HFFc6 (cell line): ENCODE measurements at regions not wholly inside any gene's neighbourhood (a gene's known extent, or its start where the extent isn't known, plus 50 kb on each side); places are given as distances from the start of the nearest gene placed in this dataset.
"Not testable (repeated sequence)": the region's sequence is repeated elsewhere in the genome, so short reads cannot be mapped to it uniquely, and the experiment has no call there.

ENCODE experiments used
- DNase-seq: peaks from one replicate; pipeline ENCODE4 v3.0.0-alpha.2; 2018
- H3K27ac Mint-ChIP-seq: 2 replicates; pipeline ENCODE4 v1.8.0; 2020; ENCODE audit warnings: mild to moderate bottlenecking, mixed read lengths
- H3K27me3 Mint-ChIP-seq: 2 replicates; pipeline ENCODE4 v1.8.0; 2021; ENCODE audit warnings: mild to moderate bottlenecking, moderate library complexity, mixed read lengths; ENCODE audit not compliant: insufficient read depth
- H3K36me3 Mint-ChIP-seq: 2 replicates; pipeline ENCODE4 v1.8.0; 2021; ENCODE audit warnings: low read depth, mixed read lengths
- H3K4me1 Mint-ChIP-seq: 2 replicates; pipeline ENCODE4 v1.8.0; 2020; ENCODE audit warnings: low read depth, mixed read lengths
- H3K4me3 Mint-ChIP-seq: 2 replicates; pipeline ENCODE4 v1.8.0; 2020; ENCODE audit warnings: mild to moderate bottlenecking, moderate library complexity, mixed read lengths
- H3K9me3 Mint-ChIP-seq: 2 replicates; pipeline ENCODE4 v1.8.0; 2020; ENCODE audit warnings: mild to moderate bottlenecking, mixed read lengths
- CTCF ChIP-seq: fragments of 200-600 bp; sonication (generic); IDR thresholded peaks from 2 replicates; pipeline ENCODE4 v1.5.0; 2021; ENCODE audit warnings: antibody characterized with exemption, mild to moderate bottlenecking

DNA sequence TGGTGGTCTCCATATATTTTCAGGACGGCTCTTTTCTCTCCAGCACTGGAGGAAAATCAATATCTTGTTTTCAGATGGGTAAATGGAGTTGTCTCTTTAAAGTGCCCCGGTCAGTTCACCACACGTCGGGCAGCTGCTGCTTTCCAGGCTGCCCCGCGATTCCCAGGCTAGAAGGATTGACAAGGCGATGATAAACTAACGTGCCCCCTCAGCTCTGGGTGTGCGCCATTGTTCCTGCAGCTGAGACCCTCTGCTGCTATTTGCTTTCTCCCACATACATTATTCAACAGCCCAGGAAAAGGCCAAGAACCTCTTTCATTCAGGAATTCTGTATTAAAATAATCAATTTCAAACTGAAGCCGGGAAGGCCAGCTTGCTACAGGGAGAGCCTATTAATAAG lies 254.5 kb downstream of the SOX3 start:
- peaks cover 3% of the 10 kb centered on the region; the same call in 1 of the 2 replicates for H3K9me3 Mint-ChIP-seq

GRCh38 chrX:140249088-140249487 lies 255.8 kb downstream of the SOX3 start:
- Mint-ChIP-seq H3K9me3 (no peaks in the 10 kb centered on the region), H3K36me3 (no peaks in the 10 kb centered on the region), H3K4me1 (no peaks in the 10 kb centered on the region), H3K27me3 (peaks cover 2% of the 10 kb centered on the region; the same call in 1 of the 2 replicates), H3K27ac (no peak overlapping the region), H3K4me3 (no peak overlapping the region)
- no peak for DNase-seq
- TF ChIP-seq CTCF: no peak

More for the DNA sequence above, 254.5 kb downstream of the SOX3 start:
- no peak overlapping the region for H3K27ac Mint-ChIP-seq
- H3K36me3 Mint-ChIP-seq: no peaks in the 10 kb centered on the region
- peaks cover 2% of the 10 kb centered on the region; the same call in 1 of the 2 replicates for H3K27me3 Mint-ChIP-seq
- no peak for TF ChIP-seq CTCF
- H3K4me1 Mint-ChIP-seq: no peaks in the 10 kb centered on the region
- DNase-seq: no peak
- H3K4me3 Mint-ChIP-seq: no peak overlapping the region

DNA sequence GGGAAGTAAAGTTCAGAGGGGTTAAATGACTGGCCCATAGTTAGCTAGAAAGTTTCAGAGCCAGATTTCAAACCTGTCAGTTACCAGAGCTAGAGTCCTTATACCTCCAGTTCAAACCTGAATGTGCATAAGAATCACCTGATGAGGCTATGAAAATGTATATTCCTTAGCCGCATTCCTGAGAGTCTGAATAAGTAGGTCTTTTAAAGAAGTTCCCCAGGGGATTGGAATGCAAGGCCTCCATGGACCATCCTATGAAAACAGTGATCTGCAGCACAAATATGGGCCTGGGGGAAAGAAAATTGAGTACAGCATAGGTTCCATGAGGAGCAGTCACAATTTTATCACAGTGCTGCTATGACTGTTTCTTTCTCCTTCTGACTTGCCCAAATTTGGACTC lies 263.9 kb upstream of the CXorf66 start:
- Mint-ChIP-seq H3K27ac (no peak overlapping the region), H3K9me3 (peaks cover 11% of the 10 kb centered on the region; the same call in 1 of the 2 replicates), H3K4me1 (no peaks in the 10 kb centered on the region), H3K4me3 (no peak overlapping the region), H3K27me3 (no peaks in the 10 kb centered on the region), H3K36me3 (no peaks in the 10 kb centered on the region)
- no peak for DNase-seq
- TF ChIP-seq CTCF: no peak

DNA sequence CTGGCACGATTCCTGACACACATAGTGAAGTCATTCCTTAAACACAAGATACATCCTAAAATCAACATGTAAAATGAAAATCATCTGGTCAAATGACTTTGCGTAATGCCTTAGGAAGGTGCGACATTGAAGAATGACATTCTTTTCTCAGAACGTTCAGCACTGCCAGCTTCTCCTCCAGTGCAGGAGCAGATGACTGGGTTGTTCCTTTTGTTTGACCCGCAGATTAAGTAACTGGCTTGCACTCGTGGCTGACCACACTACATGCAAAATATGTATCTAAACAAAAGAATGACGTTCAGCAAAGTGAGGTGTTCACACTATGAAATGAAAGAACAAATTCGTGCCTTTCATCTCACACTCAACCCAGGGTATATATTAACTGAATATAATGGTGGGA lies 260.7 kb upstream of the CXorf66 start:
- not testable (repeated sequence) for H3K27me3 Mint-ChIP-seq, H3K36me3 Mint-ChIP-seq, DNase-seq, H3K4me1 Mint-ChIP-seq, H3K27ac Mint-ChIP-seq, H3K9me3 Mint-ChIP-seq, H3K4me3 Mint-ChIP-seq

DNA sequence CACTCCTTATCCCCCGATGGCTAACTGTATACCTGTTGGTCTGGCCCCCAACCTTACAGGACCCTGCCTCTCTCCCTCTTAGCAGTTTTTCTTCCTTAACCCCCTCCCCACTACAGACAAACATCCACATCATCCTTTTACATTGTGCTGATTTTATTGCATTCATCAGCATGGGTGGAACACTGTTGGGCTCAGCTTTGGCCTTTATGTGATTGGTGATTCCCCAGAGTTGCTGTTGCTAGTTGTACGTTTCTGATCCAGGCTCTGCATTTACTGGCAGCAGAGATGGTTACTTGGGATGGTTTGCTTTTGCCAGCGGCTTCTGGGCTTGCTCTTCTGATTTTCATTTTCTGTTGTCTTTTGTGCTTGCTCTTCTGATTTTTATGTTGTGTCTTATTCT lies 250.6 kb upstream of the CXorf66 start:
- not testable (repeated sequence) for H3K36me3 Mint-ChIP-seq, DNase-seq, H3K9me3 Mint-ChIP-seq, H3K27ac Mint-ChIP-seq, H3K27me3 Mint-ChIP-seq, H3K4me3 Mint-ChIP-seq, H3K4me1 Mint-ChIP-seq

GRCh38 chrX:140214518-140214917 lies 249.2 kb upstream of the CXorf66 start:
- H3K27ac Mint-ChIP-seq, H3K9me3 Mint-ChIP-seq, H3K4me3 Mint-ChIP-seq, H3K4me1 Mint-ChIP-seq, DNase-seq, H3K36me3 Mint-ChIP-seq, H3K27me3 Mint-ChIP-seq: not testable (repeated sequence)

DNA sequence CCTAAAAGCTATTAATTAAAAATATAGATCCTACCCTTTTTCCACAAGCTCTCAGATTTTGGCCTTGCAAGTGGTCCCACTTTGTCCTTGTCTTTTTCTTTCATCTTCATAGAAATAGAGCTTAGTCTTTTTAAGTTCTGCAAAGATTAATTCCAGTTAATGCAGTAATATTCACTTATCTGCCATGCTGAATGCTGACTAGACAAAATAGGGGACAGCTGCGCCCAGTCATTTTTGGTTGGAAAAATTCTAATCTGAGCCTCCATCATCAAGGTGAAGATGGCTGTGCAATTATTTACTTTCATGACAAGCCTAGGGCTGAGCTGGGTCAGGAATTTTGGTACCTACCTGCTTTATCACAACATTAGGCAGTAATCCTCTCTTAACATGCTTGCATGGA lies 241.3 kb upstream of the CXorf66 start:
- H3K36me3 Mint-ChIP-seq: no peaks in the 10 kb centered on the region
- H3K4me3 Mint-ChIP-seq: no peak overlapping the region
- no peaks in the 10 kb centered on the region for H3K4me1 Mint-ChIP-seq
- DNase-seq: no peak
- no peaks in the 10 kb centered on the region for H3K9me3 Mint-ChIP-seq
- H3K27ac Mint-ChIP-seq: no peak overlapping the region
- peaks cover 1% of the 10 kb centered on the region; the same call in 1 of the 2 replicates for H3K27me3 Mint-ChIP-seq
- no peak for TF ChIP-seq CTCF
